Lower leg skin (tissue), 4 donors: ENCODE measurements at regions not wholly inside any gene's neighbourhood (a gene's known extent, or its start where the extent isn't known, plus 50 kb on each side); places are given as distances from the start of the nearest gene placed in this dataset.

Source experiments
- DNase-seq, 2 donors: peaks; one replicate each; pipeline ENCODE4 v3.0.0-alpha.2; 2019; ENCODE audit warnings: low spot score in 2 of 2
- H3K4me3 ChIP-seq: fragments of 200-600 bp; sonication (generic); 2 replicates; pipeline ENCODE4 v1.5.1; 2017; ENCODE audit warnings: mild to moderate bottlenecking, low read depth; ENCODE audit not compliant: poor library complexity, severe bottlenecking
- POLR2A ChIP-seq, 2 donors: fragments of 450-650 bp; IDR thresholded peaks; one replicate each; pipeline ENCODE4 v1.6.1; 2016 to 2017; ENCODE audit warnings: antibody characterized with exemption in 2 of 2, mild to moderate bottlenecking in 1 of 2, moderate library complexity in 1 of 2
- WGBS, 2 donors: methylation state at CpG; one replicate each; pipeline ENCODE4 v1.1.5; 2018; 5-methylcytosine and 5-hydroxymethylcytosine counted together
- intact Hi-C: fragments of 100-400 bp; cut with DNase I; formaldehyde crosslinking; loops from one replicate; pipeline ENCODE4 v1.15.0; 2023; ENCODE audit warnings: low total_unique reads
- TF ChIP-seq, protein P1 (sequence below), 3 donors: fragments of 450-650 bp; IDR thresholded peaks; one replicate each; pipeline ENCODE4 v1.5.1; 2016; ENCODE audit warnings: antibody characterized with exemption in 3 of 3, mild to moderate bottlenecking in 3 of 3, moderate library complexity in 2 of 3

DNA sequence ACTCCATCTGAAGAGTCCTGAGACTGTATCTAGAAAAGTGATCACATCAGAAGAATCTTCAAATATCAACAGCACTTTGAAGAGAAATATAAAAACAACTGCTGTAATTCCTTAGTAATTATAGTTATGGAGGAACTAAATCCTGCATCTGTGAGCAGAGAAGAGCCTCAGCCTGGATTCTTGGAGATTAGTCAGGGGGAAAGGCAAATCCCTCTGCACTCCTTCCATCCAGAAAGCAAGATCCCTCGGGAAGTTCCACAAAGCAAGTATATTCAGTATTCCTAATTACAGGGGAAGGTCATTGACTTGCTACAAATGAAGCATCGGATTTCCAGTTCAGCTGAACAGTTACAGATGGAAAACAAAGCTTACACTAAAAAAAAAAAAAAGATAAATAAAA, 256.6 kb upstream of the IPO5 start:
- TF ChIP-seq, protein P1, sequence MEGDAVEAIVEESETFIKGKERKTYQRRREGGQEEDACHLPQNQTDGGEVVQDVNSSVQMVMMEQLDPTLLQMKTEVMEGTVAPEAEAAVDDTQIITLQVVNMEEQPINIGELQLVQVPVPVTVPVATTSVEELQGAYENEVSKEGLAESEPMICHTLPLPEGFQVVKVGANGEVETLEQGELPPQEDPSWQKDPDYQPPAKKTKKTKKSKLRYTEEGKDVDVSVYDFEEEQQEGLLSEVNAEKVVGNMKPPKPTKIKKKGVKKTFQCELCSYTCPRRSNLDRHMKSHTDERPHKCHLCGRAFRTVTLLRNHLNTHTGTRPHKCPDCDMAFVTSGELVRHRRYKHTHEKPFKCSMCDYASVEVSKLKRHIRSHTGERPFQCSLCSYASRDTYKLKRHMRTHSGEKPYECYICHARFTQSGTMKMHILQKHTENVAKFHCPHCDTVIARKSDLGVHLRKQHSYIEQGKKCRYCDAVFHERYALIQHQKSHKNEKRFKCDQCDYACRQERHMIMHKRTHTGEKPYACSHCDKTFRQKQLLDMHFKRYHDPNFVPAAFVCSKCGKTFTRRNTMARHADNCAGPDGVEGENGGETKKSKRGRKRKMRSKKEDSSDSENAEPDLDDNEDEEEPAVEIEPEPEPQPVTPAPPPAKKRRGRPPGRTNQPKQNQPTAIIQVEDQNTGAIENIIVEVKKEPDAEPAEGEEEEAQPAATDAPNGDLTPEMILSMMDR (IDR thresholded peaks at IDR 0.05): no peak
- TF ChIP-seq POLR2A (IDR thresholded peaks at IDR 0.05): no peak
- intact Hi-C loops: no loop called here
- no peak for DNase-seq
- whole genome bisulfite sequencing, 2 donors: 59 to 83% methylated on average over 2 of the region's 2 CpGs
- H3K4me3 ChIP-seq: no peak overlapping the region

DNA sequence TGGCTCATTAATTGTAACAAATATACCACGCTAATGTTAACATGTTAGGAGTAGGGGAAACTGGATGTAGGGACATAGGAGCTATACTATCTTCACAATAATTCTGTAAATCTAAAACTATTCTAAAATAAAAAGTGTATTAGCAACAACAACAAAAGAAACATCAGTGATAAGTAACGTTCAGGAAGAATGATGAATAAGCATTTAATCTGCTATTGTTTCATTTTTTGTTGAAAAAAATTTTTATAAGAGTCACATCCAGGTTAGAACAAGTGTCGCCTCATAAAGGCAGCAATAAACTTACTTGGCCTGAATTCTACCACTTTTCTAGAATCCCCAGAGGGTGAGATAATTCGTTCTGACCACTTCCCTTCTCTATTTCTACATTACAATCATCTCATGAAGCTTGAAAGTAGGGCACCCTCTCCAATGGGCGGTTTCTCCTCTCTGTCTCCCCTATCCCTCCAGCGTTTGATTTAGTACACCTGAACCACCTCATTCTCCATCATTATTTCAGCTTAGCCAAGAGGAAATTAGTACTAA, 253.1 kb upstream of the IPO5 start:
- no peak overlapping the region for H3K4me3 ChIP-seq
- intact Hi-C loops: no loop called here
- DNase-seq: no peak
- WGBS, 2 donors: 67 to 69% methylated on average over 6 of the region's 6 CpGs
- TF ChIP-seq, protein P1 (IDR thresholded peaks at IDR 0.05): no peak
- no peak for TF ChIP-seq POLR2A (IDR thresholded peaks at IDR 0.05)

DNA sequence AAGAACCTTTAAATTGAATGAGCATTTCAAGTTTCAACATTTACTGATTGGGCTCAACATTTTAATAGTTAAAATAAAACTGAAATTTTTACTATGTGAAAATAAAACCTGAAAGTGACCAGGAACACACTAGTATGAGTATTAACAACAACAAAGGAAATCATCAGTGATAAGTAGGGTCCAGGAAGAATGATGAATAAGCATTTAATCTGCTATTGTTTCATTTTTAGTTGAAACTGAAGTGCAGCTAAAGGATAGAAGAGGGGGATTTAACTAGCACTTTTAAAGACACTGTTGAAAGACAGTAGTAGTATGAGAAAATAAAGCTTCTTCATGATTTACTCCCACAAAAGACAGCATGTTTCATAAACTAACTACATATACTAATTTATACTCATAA, 250.9 kb upstream of the IPO5 start:
- no peak for TF ChIP-seq POLR2A (IDR thresholded peaks at IDR 0.05)
- TF ChIP-seq, protein P1 (IDR thresholded peaks at IDR 0.05): no peak
- H3K4me3 ChIP-seq: no peak overlapping the region
- no peak for DNase-seq
- intact Hi-C loops: no loop called here

GRCh38 chr13:97710797-97711196, 242.7 kb upstream of the IPO5 start:
- intact Hi-C loops: no loop called here
- 39 to 56% methylated on average over 1 of the region's 1 CpG for WGBS, 2 donors
- H3K4me3 ChIP-seq: no peak overlapping the region
- no peak for TF ChIP-seq POLR2A (IDR thresholded peaks at IDR 0.05)
- TF ChIP-seq, protein P1 (IDR thresholded peaks at IDR 0.05): no peak
- DNase-seq: no peak

DNA sequence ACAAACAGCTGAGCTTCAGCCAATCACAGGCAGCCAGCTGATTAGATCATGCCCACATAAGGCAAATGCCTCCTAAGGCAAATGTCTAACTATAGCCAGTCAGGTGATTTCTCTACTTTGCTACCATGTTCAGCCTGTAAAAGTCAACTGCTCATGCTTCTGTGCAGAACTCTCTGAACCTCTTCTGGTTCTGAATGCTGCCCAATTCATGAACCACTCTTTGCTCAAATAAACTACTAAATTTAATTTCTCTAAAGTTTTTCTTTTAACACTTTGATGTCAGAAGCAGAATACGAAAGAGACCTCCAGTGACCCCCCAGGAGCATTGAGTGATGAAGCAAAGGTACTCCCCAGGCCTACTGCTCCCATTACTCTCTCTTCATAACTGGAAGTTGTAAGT, 240.7 kb upstream of the IPO5 start:
- no peak overlapping the region for H3K4me3 ChIP-seq
- no peak for DNase-seq
- intact Hi-C loops: no loop called here
- 75 to 94% methylated on average over 1 of the region's 1 CpG for WGBS, 2 donors
- TF ChIP-seq, protein P1 (IDR thresholded peaks at IDR 0.05): no peak
- TF ChIP-seq POLR2A (IDR thresholded peaks at IDR 0.05): no peak

DNA sequence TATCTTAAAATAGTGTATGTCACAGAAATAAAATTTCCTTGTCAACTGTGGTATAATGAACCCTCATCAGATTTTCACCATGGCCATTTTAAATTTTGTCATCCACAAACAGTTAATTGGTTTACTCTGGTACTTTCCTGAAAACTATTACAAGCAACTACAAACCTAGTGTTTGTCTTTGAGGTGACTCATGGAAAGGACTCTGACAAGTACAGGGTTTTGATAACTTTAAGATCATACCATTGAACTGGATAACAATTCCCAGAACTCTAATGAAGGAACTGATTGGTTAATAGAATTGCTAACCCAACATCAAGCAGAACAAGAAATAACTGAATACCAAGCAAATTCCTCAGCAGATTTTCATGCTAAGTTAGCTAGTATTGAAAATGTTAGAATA, 237.7 kb upstream of the IPO5 start:
- no peak for DNase-seq
- H3K4me3 ChIP-seq: no peak overlapping the region
- TF ChIP-seq, protein P1 (IDR thresholded peaks at IDR 0.05): no peak
- no peak for TF ChIP-seq POLR2A (IDR thresholded peaks at IDR 0.05)
- intact Hi-C loops: no loop called here
